ENCODE measurements at regions not wholly inside any gene's neighbourhood (a gene's known extent, or its start where the extent isn't known, plus 50 kb on each side); places are given as distances from the start of the nearest gene placed in this dataset.

- TF ChIP-seq IRF3 (IDR thresholded peaks at IDR 0.05; ENCODE audit: low read depth, low read length): no peak
- no peak for TF ChIP-seq GABPA (IDR thresholded peaks at IDR 0.05; ENCODE audit: low read depth)
- no peak for TF ChIP-seq CTCF (IDR thresholded peaks at IDR 0.05)
- no peak for TF ChIP-seq REST (IDR thresholded peaks at IDR 0.05; ENCODE audit: low read depth, low read length)
- TF ChIP-seq SMC3 (IDR thresholded peaks at IDR 0.05; ENCODE audit: low read depth, low read length): no peak
- TF ChIP-seq TAF1 (IDR thresholded peaks at IDR 0.05; ENCODE audit: borderline replicate concordance, low read depth, low read length): no peak
- no peak for TF ChIP-seq POLR2AphosphoS5 (IDR thresholded peaks at IDR 0.05; ENCODE audit: low read depth, low read length)
- TF ChIP-seq YY1 (IDR thresholded peaks at IDR 0.05; ENCODE audit: low read depth): no peak
- no peak for TF ChIP-seq RFX5 (IDR thresholded peaks at IDR 0.05; ENCODE audit: low read length)
- TF ChIP-seq CHD2 (IDR thresholded peaks at IDR 0.05; ENCODE audit: low read length, partially characterized antibody): no peak
- no peak for TF ChIP-seq PBX3 (IDR thresholded peaks at IDR 0.05)
- TF ChIP-seq TCF12 (IDR thresholded peaks at IDR 0.05): no peak
Observed at GRCh38 chr12:98274430-98275130, 240.8 kb upstream of the TMPO start.

All from SK-N-SH (cell line).